ENCODE measurements at regions not wholly inside any gene's neighbourhood (a gene's known extent, or its start where the extent isn't known, plus 50 kb on each side); places are given as distances from the start of the nearest gene placed in this dataset.

DNA sequence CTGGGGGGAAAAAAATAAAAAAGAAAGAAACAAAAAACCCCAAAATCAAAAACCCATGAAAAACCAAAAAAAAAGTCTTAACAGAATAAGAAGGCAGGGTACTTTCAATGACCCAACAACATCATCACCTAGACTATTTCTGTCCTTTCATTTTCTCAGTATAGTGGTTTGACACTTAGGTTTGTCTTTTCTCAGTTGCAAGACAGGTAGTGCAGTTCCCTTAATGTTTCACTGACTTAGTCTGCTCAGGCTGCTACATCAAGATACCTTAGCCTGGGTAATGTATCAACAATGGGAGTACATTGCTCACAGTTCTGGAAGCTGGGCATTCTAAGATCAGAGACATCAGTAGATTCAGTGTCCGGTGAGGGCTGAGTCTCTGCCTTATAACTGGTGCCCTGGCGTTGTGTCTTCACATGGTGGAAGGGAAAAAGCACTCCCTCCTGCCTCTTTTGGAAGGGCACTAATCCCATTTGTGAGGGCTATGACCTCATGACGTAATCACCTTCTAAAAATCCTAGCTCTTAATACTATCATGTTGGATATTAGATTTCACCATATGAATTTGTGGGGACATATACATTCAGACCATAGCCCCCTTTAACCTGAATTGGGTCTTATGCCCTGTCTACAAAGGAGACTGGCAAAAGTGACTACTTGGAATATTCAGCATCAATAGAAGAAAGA, 362.3 kb upstream of the RBFOX1 start:
- H3K27me3 Mint-ChIP-seq (ENCODE audit: insufficient read depth) = no peaks in the 10 kb centered on the region; the same call in 1 of the 2 replicates
- TF ChIP-seq, protein P1, sequence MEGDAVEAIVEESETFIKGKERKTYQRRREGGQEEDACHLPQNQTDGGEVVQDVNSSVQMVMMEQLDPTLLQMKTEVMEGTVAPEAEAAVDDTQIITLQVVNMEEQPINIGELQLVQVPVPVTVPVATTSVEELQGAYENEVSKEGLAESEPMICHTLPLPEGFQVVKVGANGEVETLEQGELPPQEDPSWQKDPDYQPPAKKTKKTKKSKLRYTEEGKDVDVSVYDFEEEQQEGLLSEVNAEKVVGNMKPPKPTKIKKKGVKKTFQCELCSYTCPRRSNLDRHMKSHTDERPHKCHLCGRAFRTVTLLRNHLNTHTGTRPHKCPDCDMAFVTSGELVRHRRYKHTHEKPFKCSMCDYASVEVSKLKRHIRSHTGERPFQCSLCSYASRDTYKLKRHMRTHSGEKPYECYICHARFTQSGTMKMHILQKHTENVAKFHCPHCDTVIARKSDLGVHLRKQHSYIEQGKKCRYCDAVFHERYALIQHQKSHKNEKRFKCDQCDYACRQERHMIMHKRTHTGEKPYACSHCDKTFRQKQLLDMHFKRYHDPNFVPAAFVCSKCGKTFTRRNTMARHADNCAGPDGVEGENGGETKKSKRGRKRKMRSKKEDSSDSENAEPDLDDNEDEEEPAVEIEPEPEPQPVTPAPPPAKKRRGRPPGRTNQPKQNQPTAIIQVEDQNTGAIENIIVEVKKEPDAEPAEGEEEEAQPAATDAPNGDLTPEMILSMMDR (IDR thresholded peaks at IDR 0.05) = no peak
- peaks cover 53% of the 10 kb centered on the region for H3K9me3 Mint-ChIP-seq
- no peaks in the 10 kb centered on the region; the same call in 1 of the 2 replicates for H3K36me3 Mint-ChIP-seq (ENCODE audit: low read depth)
- H3K4me1 Mint-ChIP-seq (ENCODE audit: low read depth) = no peaks in the 10 kb centered on the region
- no peak for DNase-seq
- H3K4me3 Mint-ChIP-seq = no peak overlapping the region
- no peak overlapping the region for H3K27ac Mint-ChIP-seq

DNA sequence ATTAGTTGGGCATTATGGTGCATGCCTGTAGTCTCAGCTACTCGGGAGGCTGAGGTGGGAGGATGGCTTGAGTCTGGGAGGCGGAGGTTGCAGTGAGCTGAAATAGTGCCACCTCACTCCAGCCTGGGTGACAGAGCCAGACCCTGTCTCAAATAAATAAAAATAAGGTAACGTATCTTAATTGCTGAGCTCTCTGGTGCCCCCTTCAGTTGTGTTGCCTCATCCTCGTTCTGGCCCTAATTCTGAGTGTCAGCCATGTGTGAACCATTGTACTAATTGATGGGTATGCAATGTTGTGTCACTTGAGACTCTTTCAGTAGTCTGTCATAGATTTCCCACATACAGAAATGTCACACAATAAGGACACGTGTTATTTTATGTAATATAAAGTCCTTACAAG, 363.1 kb upstream of the RBFOX1 start:
- Mint-ChIP-seq H3K36me3 (ENCODE audit: low read depth) (no peaks in the 10 kb centered on the region; the same call in 1 of the 2 replicates), H3K4me1 (ENCODE audit: low read depth) (no peaks in the 10 kb centered on the region), H3K4me3 (no peak overlapping the region), H3K9me3 (peaks cover 48% of the 10 kb centered on the region), H3K27ac (no peak overlapping the region), H3K27me3 (ENCODE audit: insufficient read depth) (no peaks in the 10 kb centered on the region; the same call in 1 of the 2 replicates)
- TF ChIP-seq, protein P1 (IDR thresholded peaks at IDR 0.05) = no peak
- DNase-seq = no peak

DNA sequence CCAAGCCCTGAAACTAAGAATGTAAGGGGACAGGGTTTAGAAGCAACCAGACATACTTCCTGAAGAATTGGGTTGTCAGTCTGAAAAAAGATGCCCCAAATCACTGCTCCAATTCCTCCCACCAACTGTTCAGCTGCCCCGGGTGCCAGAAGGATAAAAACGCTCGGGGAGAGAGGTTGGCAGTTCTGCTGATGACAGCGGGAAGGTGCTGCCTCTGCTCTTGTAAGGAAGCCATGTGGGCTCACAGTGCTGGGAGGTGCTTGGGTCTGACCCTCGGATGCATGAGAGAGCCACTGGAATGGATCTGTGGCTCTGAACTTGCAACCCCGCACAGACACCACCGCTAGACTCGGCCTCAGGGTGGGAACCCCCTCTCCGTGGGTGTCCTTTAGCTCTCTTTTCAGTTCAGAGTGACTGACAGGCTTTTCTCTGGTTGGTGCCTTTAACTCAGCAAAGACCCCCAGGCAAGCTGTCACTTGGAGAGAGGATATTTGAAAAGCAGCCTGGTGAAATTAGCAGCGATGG, 364.8 kb upstream of the RBFOX1 start:
- no peaks in the 10 kb centered on the region for H3K4me1 Mint-ChIP-seq (ENCODE audit: low read depth)
- TF ChIP-seq, protein P1 (IDR thresholded peaks at IDR 0.05) = no peak
- no peak for DNase-seq
- no peak overlapping the region for H3K27ac Mint-ChIP-seq
- no peak overlapping the region for H3K4me3 Mint-ChIP-seq
- no peaks in the 10 kb centered on the region; the same call in 1 of the 2 replicates for H3K36me3 Mint-ChIP-seq (ENCODE audit: low read depth)
- peaks cover 57% of the 10 kb centered on the region for H3K9me3 Mint-ChIP-seq
- H3K27me3 Mint-ChIP-seq (ENCODE audit: insufficient read depth) = no peaks in the 10 kb centered on the region

DNA sequence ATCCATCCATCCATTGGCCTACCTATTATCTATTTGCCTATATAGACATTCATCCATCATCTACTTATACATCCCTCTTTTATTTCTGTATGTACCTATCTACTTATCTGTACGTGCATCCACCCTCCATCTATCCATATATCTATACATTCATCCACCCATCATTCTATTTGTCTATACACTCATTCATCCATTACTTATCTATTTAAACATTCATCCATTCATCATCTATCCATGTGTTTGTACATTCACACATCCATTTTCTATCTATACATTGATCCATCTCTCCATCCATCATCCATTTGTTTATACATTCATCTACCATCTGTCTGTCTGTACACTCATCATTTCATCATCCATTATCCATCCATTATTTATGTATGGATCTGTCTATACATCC, 365.7 kb upstream of the RBFOX1 start:
- Mint-ChIP-seq H3K27me3 (ENCODE audit: insufficient read depth) (no peaks in the 10 kb centered on the region), H3K4me1 (ENCODE audit: low read depth) (no peaks in the 10 kb centered on the region), H3K27ac (no peak overlapping the region), H3K4me3 (no peak overlapping the region), H3K9me3 (peaks cover 61% of the 10 kb centered on the region), H3K36me3 (ENCODE audit: low read depth) (no peaks in the 10 kb centered on the region)
- DNase-seq = no peak
- TF ChIP-seq, protein P1 (IDR thresholded peaks at IDR 0.05) = no peak

DNA sequence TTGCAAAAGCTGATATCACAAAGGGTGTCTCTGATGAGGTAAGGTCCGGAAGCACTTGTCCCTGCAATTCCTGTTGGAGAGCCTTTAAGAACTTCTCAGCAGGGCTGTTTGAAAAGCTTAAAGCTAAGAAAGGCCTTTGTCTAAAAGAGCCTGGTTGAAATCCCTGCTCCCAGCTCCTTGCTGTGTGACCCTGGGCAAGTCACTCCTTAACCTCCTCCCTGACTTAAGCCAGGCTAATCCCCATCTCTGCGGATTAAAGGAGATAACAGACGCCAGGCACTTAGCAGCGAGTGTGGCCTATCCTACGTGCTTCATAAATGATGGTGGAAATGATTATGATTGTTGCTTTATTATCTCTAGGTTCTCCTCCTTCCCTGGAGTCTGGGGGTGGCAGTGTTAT, 368.0 kb upstream of the RBFOX1 start:
- Mint-ChIP-seq H3K27ac (no peak overlapping the region), H3K4me3 (no peak overlapping the region), H3K36me3 (ENCODE audit: low read depth) (no peaks in the 10 kb centered on the region)

More for the DNA sequence above, 368.0 kb upstream of the RBFOX1 start:
- Mint-ChIP-seq H3K9me3 (peaks cover 60% of the 10 kb centered on the region), H3K4me1 (ENCODE audit: low read depth) (no peaks in the 10 kb centered on the region), H3K27me3 (ENCODE audit: insufficient read depth) (peaks cover 1% of the 10 kb centered on the region; the same call in 1 of the 2 replicates)
- TF ChIP-seq, protein P1 (IDR thresholded peaks at IDR 0.05) = no peak
- DNase-seq = no peak
